ENCODE measurements at regions not wholly inside any gene's neighbourhood (a gene's known extent, or its start where the extent isn't known, plus 50 kb on each side); places are given as distances from the start of the nearest gene placed in this dataset.

DNA sequence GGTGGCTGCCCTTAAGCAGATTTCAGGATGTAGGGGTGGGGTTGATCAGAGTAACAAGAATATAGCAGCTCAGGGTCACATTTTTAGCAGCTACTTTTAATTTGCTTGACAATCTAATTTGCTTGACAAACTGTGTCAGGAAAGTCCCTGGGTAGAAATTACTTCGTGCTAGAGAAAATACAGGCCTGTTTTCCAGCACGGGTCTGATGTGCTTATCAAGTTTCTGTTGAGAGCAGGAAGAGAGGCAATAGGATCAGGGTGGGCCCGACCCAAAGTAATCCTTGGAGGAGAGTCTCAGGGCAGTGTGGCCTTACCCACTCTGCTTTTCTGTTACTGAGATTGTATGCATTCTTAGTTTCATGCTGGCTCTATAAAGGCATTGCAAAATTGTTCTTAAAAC is 221.5 kb downstream of the TSN start:
- TF ChIP-seq, protein P1, sequence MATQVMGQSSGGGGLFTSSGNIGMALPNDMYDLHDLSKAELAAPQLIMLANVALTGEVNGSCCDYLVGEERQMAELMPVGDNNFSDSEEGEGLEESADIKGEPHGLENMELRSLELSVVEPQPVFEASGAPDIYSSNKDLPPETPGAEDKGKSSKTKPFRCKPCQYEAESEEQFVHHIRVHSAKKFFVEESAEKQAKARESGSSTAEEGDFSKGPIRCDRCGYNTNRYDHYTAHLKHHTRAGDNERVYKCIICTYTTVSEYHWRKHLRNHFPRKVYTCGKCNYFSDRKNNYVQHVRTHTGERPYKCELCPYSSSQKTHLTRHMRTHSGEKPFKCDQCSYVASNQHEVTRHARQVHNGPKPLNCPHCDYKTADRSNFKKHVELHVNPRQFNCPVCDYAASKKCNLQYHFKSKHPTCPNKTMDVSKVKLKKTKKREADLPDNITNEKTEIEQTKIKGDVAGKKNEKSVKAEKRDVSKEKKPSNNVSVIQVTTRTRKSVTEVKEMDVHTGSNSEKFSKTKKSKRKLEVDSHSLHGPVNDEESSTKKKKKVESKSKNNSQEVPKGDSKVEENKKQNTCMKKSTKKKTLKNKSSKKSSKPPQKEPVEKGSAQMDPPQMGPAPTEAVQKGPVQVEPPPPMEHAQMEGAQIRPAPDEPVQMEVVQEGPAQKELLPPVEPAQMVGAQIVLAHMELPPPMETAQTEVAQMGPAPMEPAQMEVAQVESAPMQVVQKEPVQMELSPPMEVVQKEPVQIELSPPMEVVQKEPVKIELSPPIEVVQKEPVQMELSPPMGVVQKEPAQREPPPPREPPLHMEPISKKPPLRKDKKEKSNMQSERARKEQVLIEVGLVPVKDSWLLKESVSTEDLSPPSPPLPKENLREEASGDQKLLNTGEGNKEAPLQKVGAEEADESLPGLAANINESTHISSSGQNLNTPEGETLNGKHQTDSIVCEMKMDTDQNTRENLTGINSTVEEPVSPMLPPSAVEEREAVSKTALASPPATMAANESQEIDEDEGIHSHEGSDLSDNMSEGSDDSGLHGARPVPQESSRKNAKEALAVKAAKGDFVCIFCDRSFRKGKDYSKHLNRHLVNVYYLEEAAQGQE (IDR thresholded peaks at IDR 0.05; ENCODE audit: insufficient read depth in 1 of 2, low read depth in 2 of 2, low read length in 2 of 2), result no peak
- TF ChIP-seq POLR2AphosphoS5 (IDR thresholded peaks at IDR 0.05; ENCODE audit: low read depth, low read length) (no peak), TAF1 (IDR thresholded peaks at IDR 0.05; ENCODE audit: borderline replicate concordance, insufficient read depth, low read length) (no peak), SIN3A (IDR thresholded peaks at IDR 0.05; ENCODE audit: borderline replicate concordance, insufficient read depth, low read length) (no peak), FOXP2 (optimal IDR thresholded peaks at IDR 0.05; ENCODE audit: borderline replicate concordance, extremely low read depth, extremely low read length, insufficient read depth) (no peak)

DNA sequence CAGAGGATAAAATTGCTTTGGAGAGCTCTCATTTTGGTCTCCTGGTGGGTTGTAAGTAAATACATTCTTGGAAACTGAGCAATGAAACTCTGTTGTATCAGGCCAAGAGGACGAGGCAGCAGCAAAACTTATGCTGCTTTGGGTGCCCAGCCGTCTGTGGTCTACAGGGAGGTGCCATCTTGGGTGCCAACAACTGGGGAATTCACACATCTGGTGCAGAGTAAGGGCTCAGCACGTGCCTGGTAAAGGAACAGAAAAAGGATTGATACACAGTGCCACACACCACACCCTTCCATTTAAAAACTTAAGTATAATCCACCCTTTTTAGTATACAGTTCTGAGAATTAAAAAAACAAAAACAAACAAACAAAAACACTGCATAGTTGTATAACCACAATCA is 221.9 kb downstream of the TSN start:
- TF ChIP-seq, protein P1 (IDR thresholded peaks at IDR 0.05; ENCODE audit: insufficient read depth in 1 of 2, low read depth in 2 of 2, low read length in 2 of 2), result no peak
- TF ChIP-seq POLR2AphosphoS5 (IDR thresholded peaks at IDR 0.05; ENCODE audit: low read depth, low read length), result no peak
- no peak for TF ChIP-seq TAF1 (IDR thresholded peaks at IDR 0.05; ENCODE audit: borderline replicate concordance, insufficient read depth, low read length)
- no peak for TF ChIP-seq SIN3A (IDR thresholded peaks at IDR 0.05; ENCODE audit: borderline replicate concordance, insufficient read depth, low read length)
- no peak for TF ChIP-seq FOXP2 (optimal IDR thresholded peaks at IDR 0.05; ENCODE audit: borderline replicate concordance, extremely low read depth, extremely low read length, insufficient read depth)

DNA sequence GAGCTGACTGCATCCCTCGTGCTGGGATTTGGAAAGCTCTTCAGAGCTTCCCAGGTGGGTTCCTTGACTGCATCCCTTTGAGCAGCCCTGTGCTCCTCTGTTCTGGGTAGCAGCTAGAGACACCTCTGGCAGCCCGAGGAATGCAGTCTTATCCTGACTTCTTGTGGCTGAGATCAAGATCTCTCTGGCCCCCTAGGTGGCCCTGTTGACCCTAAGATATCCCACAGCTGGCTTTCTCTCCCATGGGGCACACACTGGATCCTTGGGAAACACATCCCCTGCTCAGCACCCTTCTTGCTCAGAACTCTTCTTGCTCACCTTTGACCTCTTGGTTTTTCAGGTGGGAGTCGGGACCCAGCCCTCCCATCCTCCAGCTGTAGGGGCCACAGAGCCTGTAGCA is 237.2 kb downstream of the TSN start:
- TF ChIP-seq POLR2AphosphoS5 (IDR thresholded peaks at IDR 0.05; ENCODE audit: low read depth, low read length), result no peak
- TF ChIP-seq, protein P1 (IDR thresholded peaks at IDR 0.05; ENCODE audit: insufficient read depth in 1 of 2, low read depth in 2 of 2, low read length in 2 of 2), result no peak
- TF ChIP-seq FOXP2 (optimal IDR thresholded peaks at IDR 0.05; ENCODE audit: borderline replicate concordance, extremely low read depth, extremely low read length, insufficient read depth), result no peak
- no peak for TF ChIP-seq SIN3A (IDR thresholded peaks at IDR 0.05; ENCODE audit: borderline replicate concordance, insufficient read depth, low read length)
- no peak for TF ChIP-seq TAF1 (IDR thresholded peaks at IDR 0.05; ENCODE audit: borderline replicate concordance, insufficient read depth, low read length)

DNA sequence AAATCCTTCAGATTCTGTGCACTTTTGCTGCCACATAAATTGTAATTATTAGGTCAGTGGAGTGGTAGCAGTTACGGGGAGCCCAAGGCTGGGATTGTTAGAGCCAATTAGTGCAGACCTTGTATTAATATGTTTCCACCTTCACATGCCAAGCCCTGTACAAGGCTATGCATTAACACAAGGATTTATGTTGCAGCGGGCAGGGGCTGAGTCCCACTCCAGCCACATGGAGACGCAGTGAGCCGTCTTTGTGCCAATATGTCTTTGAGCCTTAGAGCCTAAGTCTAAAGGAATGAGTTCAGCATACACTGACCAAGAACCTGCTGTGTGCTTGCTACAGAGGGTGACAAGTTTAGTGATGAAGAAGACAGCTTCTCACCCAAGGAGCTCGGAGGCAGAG is 238.2 kb downstream of the TSN start:
- TF ChIP-seq, protein P1 (IDR thresholded peaks at IDR 0.05; ENCODE audit: insufficient read depth in 1 of 2, low read depth in 2 of 2, low read length in 2 of 2), result no peak
- TF ChIP-seq POLR2AphosphoS5 (IDR thresholded peaks at IDR 0.05; ENCODE audit: low read depth, low read length), result no peak
- no peak for TF ChIP-seq FOXP2 (optimal IDR thresholded peaks at IDR 0.05; ENCODE audit: borderline replicate concordance, extremely low read depth, extremely low read length, insufficient read depth)
- TF ChIP-seq SIN3A (IDR thresholded peaks at IDR 0.05; ENCODE audit: borderline replicate concordance, insufficient read depth, low read length), result no peak
- TF ChIP-seq TAF1 (IDR thresholded peaks at IDR 0.05; ENCODE audit: borderline replicate concordance, insufficient read depth, low read length), result no peak

Data from PFSK-1 (cell line).